Breast epithelium (tissue), 4 donors: ENCODE measurements at regions not wholly inside any gene's neighbourhood (a gene's known extent, or its start where the extent isn't known, plus 50 kb on each side); places are given as distances from the start of the nearest gene placed in this dataset.

Experiments used
- DNase-seq, 2 donors: peaks; one replicate each; pipeline ENCODE4 v3.0.0-alpha.2; 2019; ENCODE audit warnings: low spot score in 2 of 2
- H3K27ac ChIP-seq, 2 donors: fragments of 200-600 bp; sonication (generic) in 1 of 2; one replicate each; pipeline ENCODE4 v1.5.1; 2016 to 2019; ENCODE audit warnings: mild to moderate bottlenecking in 1 of 2
- H3K27me3 ChIP-seq, 2 donors: fragments of 200-600 bp; sonication (generic) in 1 of 2; one replicate each; pipeline versions ENCODE4 v1.5.1 to v1.6.0; 2017 to 2019; ENCODE audit warnings: control low read depth in 1 of 2, mild to moderate bottlenecking in 1 of 2
- H3K36me3 ChIP-seq: fragments of 200-600 bp; one replicate; pipeline ENCODE4 v1.5.1; 2019
- H3K4me1 ChIP-seq, 2 donors: fragments of 200-600 bp; sonication (generic); one replicate each; pipeline ENCODE4 v1.5.1; 2016 to 2019; ENCODE audit warnings: control low read depth in 1 of 2
- H3K4me3 ChIP-seq, 3 donors: fragments of 200-600 bp; sonication (generic); 1 replicate in 2 of 3; 2 replicates in 1 of 3; pipeline ENCODE4 v1.5.1; 2016 to 2019; ENCODE audit warnings: mild to moderate bottlenecking in 3 of 3, moderate library complexity in 2 of 3
- H3K9me3 ChIP-seq, 2 donors: fragments of 200-600 bp; sonication (generic) in 1 of 2; one replicate each; pipeline ENCODE4 v1.5.1; 2016 to 2019; ENCODE audit warnings: control low read depth in 1 of 2
- CTCF ChIP-seq, 3 donors: fragments of 450-650 bp; IDR thresholded peaks; one replicate each; pipeline ENCODE4 v1.5.1; 2016 to 2017; ENCODE audit warnings: antibody characterized with exemption in 3 of 3, mild to moderate bottlenecking in 3 of 3, moderate library complexity in 3 of 3
- POLR2A ChIP-seq: fragments of 450-650 bp; IDR thresholded peaks from one replicate; pipeline ENCODE4 v1.6.1; 2016; ENCODE audit warnings: antibody characterized with exemption, mild to moderate bottlenecking, moderate library complexity
- POLR2AphosphoS5 ChIP-seq, 3 donors: sonication (generic); formaldehyde crosslinking; IDR thresholded peaks; one replicate each; pipeline ENCODE4 v1.6.1; 2017; ENCODE audit warnings: antibody characterized with exemption in 3 of 3
- intact Hi-C: fragments of 100-400 bp; cut with DNase I; formaldehyde crosslinking; loops from one replicate; pipeline ENCODE4 v1.15.1; 2023; ENCODE audit warnings: low total_unique reads

- H3K27ac ChIP-seq: no peak overlapping the region
- H3K27me3 ChIP-seq: no peaks in the 10 kb centered on the region
- H3K36me3 ChIP-seq: no peaks in the 10 kb centered on the region
- H3K9me3 ChIP-seq: no peaks in the 10 kb centered on the region
- H3K4me3 ChIP-seq: no peak overlapping the region
- no peaks in the 10 kb centered on the region for H3K4me1 ChIP-seq
- intact Hi-C loops: no loop called here
- DNase-seq: no peak
- TF ChIP-seq POLR2AphosphoS5 (IDR thresholded peaks at IDR 0.05): no peak
- TF ChIP-seq POLR2A: no peak
- no peak for TF ChIP-seq CTCF (IDR thresholded peaks at IDR 0.05)
Measured at GRCh38 chr22:26797910-26798309, 140.5 kb downstream of the MIAT start.

- no peaks in the 10 kb centered on the region for H3K36me3 ChIP-seq
- no peak for DNase-seq
- intact Hi-C loops: no loop called here
- H3K4me3 ChIP-seq: no peak overlapping the region
- H3K27ac ChIP-seq: no peak overlapping the region
- no peaks in the 10 kb centered on the region for H3K4me1 ChIP-seq
- no peaks in the 10 kb centered on the region for H3K9me3 ChIP-seq
- no peaks in the 10 kb centered on the region for H3K27me3 ChIP-seq
- TF ChIP-seq POLR2A (no peak), CTCF (IDR thresholded peaks at IDR 0.05) (no peak), POLR2AphosphoS5 (IDR thresholded peaks at IDR 0.05) (no peak)
Measured at GRCh38 chr22:26798462-26799065, 141.2 kb downstream of the MIAT start.

GRCh38 chr22:26800858-26801257 is 143.5 kb downstream of the MIAT start:
- no peaks in the 10 kb centered on the region for H3K9me3 ChIP-seq
- intact Hi-C loops: no loop called here
- no peaks in the 10 kb centered on the region for H3K4me1 ChIP-seq
- H3K27ac ChIP-seq: no peak overlapping the region
- H3K4me3 ChIP-seq: no peak overlapping the region
- TF ChIP-seq POLR2AphosphoS5 (IDR thresholded peaks at IDR 0.05) (no peak), CTCF (IDR thresholded peaks at IDR 0.05) (no peak), POLR2A (no peak)
- H3K36me3 ChIP-seq: no peaks in the 10 kb centered on the region
- H3K27me3 ChIP-seq: no peaks in the 10 kb centered on the region
- no peak for DNase-seq

- no peak overlapping the region for H3K4me3 ChIP-seq
- DNase-seq: no peak
- H3K9me3 ChIP-seq: no peaks in the 10 kb centered on the region
- H3K4me1 ChIP-seq: no peaks in the 10 kb centered on the region
- TF ChIP-seq POLR2A: no peak
- TF ChIP-seq POLR2AphosphoS5 (IDR thresholded peaks at IDR 0.05): no peak
- no peak for TF ChIP-seq CTCF (IDR thresholded peaks at IDR 0.05)
- H3K36me3 ChIP-seq: no peaks in the 10 kb centered on the region
- intact Hi-C loops: no loop called here
- H3K27ac ChIP-seq: no peak overlapping the region
- no peaks in the 10 kb centered on the region for H3K27me3 ChIP-seq
Measured at GRCh38 chr22:26801449-26801848, 144.1 kb downstream of the MIAT start.

- Histone ChIP-seq H3K27ac (no peak overlapping the region), H3K9me3 (no peaks in the 10 kb centered on the region), H3K36me3 (no peaks in the 10 kb centered on the region), H3K4me3 (no peak overlapping the region), H3K4me1 (no peaks in the 10 kb centered on the region), H3K27me3 (no peaks in the 10 kb centered on the region)
- TF ChIP-seq POLR2AphosphoS5 (IDR thresholded peaks at IDR 0.05): no peak
- no peak for TF ChIP-seq CTCF (IDR thresholded peaks at IDR 0.05)
- TF ChIP-seq POLR2A: no peak
- intact Hi-C loops: no loop called here
- DNase-seq: no peak
Measured at GRCh38 chr22:26804315-26804714, 146.9 kb downstream of the MIAT start.
